NCI-H748 (cell line): ENCODE measurements at regions not wholly inside any gene's neighbourhood (a gene's known extent, or its start where the extent isn't known, plus 50 kb on each side); places are given as distances from the start of the nearest gene placed in this dataset.
A peak's percentile ranks its signal among the peaks of the same experiment; 100 is the strongest.

Source experiments
- DNase-seq: peaks from one replicate; lab custom pipeline; 2025; ENCODE audit not compliant: unreplicated experiment; lab: John Stamatoyannopoulos, UW

- DNase-seq = no peak
Observed at GRCh38 chr6:167507376-167507945, 182.6 kb downstream of the TTLL2 start.

- DNase-seq = no peak
Observed at GRCh38 chr6:167508919-167509852, 184.3 kb downstream of the TTLL2 start.

GRCh38 chr6:167509853-167510220, 185.0 kb downstream of the TTLL2 start:
- DNase-seq = no peak

- no peak for DNase-seq
Observed at GRCh38 chr6:167510648-167511047, 185.8 kb downstream of the TTLL2 start.

- DNase-seq = no peak
Observed at GRCh38 chr6:167512696-167513375, 187.9 kb downstream of the TTLL2 start.

GRCh38 chr6:167513778-167514177, 188.9 kb downstream of the TTLL2 start:
- no peak for DNase-seq

- no peak for DNase-seq
Observed at GRCh38 chr6:167514524-167514923, 189.6 kb downstream of the TTLL2 start.

- no peak for DNase-seq
Observed at GRCh38 chr6:167515873-167516507, 191.1 kb downstream of the TTLL2 start.

GRCh38 chr6:167517254-167517916, 192.5 kb downstream of the TTLL2 start:
- peak; percentile 28 for DNase-seq

- DNase-seq = no peak
Observed at GRCh38 chr6:167523426-167523825, 198.5 kb downstream of the TTLL2 start.

GRCh38 chr6:167524261-167525111, 199.6 kb downstream of the TTLL2 start:
- DNase-seq = no peak

GRCh38 chr6:167525774-167526173, 200.9 kb downstream of the TTLL2 start:
- DNase-seq = no peak

- no peak for DNase-seq
Observed at GRCh38 chr6:167526465-167527368, 201.8 kb downstream of the TTLL2 start.

GRCh38 chr6:167528239-167528638, 203.4 kb downstream of the TTLL2 start:
- no peak for DNase-seq

- DNase-seq = no peak
Observed at GRCh38 chr6:167528976-167529375, 204.1 kb downstream of the TTLL2 start.

- no peak for DNase-seq
Observed at GRCh38 chr6:167529444-167530335, 204.8 kb downstream of the TTLL2 start.

- no peak for DNase-seq
Observed at GRCh38 chr6:167530951-167531350, 206.1 kb downstream of the TTLL2 start.
